ENCODE measurements at regions not wholly inside any gene's neighbourhood (a gene's known extent, or its start where the extent isn't known, plus 50 kb on each side); places are given as distances from the start of the nearest gene placed in this dataset.

DNA sequence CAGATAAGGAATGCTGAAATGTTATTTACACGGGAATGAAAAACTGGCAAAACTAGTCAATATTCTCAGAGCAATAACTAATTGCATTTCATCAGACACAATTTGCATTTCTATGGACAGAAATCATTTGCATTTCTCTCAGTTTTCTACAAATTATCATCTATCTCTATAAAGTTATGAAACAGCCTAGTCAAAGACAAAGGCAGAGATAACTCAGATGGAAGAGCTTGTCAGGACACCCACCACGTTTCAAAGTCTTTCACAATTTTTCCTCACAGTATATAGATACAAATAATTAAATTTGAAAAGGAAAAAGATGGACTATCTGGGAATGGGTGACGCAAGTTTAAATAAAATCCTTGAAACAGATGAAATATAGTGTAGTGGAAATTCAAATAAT, 230.8 kb downstream of the GASK1B start:
- no peak for DNase-seq

- no peak for DNase-seq
These were observed 238.7 kb downstream of the GASK1B start for GRCh38 chr4:157934151-157934550.

GRCh38 chr4:157932936-157933335, 239.9 kb downstream of the GASK1B start:
- no peak for DNase-seq

DNA sequence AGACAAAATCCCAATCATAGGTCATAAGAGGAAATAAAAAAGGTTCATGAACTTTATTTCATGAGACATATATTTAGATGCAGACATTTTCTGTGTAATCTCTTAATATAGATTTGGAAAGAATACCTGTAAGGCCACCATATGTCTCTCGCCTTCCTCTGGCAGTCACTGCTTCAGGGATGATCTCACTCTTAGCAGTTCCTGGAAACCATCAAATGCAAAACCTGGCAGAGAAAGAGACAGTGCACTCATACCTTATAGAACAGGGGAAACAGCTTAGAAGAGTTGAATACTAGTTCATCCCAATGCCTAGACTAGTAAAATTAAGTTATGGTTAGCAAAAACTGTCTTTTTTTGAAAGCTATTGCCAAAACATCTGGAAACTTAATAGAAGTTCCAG, 243.3 kb downstream of the GASK1B start:
- no peak for DNase-seq

GRCh38 chr4:157918036-157918832, 254.6 kb downstream of the GASK1B start:
- no peak for DNase-seq

DNA sequence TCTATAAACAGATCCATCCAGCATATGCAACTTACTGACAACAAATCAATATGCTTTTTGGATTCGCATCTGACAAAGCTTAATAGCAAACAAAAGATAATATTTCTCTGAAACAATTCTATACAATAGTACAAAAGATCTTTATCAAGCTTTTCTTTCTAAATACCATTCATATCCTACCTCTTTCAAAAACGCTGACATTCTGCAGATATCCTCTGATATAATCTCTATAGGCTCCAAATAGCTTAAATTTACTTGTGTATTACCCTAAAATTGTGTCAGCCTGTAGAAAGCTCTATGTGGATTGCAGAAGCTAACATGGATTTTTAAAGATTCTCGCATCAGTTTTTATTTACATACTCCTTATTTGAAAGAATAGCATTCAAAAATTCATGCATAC, 260.6 kb downstream of the GASK1B start:
- DNase-seq = no peak

GRCh38 chr4:157911662-157912061, 261.2 kb downstream of the GASK1B start:
- DNase-seq = no peak

DNA sequence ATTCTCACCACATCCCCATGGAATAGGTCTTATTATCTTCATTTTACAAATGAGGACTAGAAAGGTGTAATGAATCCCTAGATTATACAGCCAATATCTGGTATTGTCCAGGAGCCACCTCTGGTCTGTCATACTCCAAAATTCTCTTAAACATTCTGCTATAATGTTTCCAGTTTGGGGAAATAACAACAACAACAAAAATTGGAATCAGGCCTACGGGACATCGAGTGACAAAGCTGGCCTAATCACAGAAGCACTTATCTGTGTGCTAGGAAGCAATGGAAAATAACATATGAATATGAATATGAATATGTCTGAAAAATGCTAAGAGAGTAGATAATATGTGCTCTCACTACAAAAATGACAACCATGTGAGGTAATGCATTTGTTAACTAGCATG, 264.1 kb downstream of the GASK1B start:
- DNase-seq = no peak

DNA sequence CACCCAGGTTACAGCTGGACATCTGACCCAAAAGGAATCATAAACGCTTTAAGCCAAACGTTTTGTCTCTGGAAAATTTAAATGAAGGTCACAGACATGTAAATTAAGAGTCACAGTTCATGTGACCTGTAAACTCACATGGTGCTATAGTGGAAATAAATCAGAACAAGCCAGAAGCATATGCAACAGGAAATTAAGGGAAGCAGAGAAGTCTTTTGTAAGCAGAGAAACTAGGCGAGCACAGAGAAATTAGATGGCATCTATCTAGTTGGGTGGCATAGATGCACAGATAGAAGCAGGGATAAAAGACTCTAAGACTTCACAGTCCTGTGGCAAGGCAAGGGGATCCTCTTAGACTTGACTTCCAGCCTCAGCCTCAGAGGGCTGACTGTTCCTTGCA, 264.8 kb downstream of the GASK1B start:
- no peak for DNase-seq

DNA sequence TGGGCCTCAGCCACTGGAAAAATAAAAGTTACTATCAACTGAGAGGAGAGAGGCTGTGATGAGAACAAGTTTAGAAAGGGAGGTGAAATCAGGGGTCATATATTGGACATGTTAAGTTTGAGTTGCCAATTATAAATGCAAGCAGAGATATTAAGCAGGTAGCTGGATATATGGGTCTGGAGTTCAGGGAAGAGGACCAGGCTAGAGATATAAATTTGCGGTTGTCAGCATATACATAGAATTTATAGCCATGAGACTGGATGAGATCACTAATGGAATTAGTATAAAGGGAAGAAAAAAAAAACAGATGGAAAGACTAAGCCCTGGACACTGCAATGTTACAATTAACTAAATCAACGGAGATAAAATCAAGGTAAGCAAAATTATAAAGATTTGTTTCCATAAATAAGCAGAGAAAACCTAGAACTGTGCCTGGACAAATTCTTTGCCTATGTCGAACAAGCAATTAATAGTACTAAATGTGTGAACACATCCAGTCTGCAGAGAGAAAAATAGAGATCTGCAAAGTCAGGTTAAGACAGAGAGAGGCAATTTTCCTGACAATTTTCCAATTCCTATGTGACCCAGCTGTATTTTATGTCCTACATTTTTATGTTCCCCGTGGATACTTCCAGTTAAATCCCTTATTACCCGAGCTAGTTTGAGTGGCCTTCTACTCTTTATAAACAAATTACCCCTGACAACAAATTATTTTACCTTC, 265.4 kb downstream of the GASK1B start:
- DNase-seq = no peak

DNA sequence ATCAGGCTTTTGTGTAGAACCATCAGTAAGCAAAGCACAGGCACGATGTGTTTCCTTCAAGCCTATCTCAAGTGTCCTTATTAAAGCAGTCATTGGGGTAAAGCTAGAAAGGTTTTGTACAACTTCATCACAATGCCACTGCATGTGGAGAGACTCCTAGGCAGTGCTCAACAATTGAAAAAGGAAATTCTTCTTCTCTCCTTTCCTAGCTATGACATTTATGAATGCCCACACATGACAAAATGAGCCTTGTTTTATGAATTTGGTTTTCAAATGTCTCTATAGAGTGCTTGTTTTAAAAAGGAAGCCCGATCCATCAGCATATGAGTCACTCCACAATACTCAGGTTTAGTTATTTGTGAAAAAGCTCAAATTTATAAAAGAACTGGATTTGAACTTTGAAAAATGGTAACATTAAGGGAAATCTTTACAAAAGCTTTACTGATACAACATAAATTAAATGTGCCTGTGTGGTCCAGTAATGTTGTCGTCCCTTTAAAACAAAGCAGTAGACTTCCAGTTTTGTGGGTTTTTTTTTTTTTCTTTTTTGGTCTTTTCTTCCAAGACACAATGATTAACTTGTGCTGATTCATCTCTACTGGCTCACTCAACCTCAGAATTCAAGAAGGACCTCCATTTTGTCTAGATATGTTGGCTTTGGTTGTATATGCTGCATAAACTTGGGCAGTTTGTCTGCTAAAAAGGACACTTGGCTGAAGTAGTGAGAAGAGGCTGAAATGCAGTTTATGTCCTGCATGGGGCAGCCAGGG, 273.8 kb downstream of the GASK1B start:
- no peak for DNase-seq

- DNase-seq = no peak
These were observed 274.9 kb downstream of the GASK1B start for GRCh38 chr4:157897855-157898370.

GRCh38 chr4:157896726-157897125, 276.1 kb downstream of the GASK1B start:
- no peak for DNase-seq

- DNase-seq = no peak
These were observed 277.6 kb downstream of the GASK1B start for GRCh38 chr4:157895205-157895604.

DNA sequence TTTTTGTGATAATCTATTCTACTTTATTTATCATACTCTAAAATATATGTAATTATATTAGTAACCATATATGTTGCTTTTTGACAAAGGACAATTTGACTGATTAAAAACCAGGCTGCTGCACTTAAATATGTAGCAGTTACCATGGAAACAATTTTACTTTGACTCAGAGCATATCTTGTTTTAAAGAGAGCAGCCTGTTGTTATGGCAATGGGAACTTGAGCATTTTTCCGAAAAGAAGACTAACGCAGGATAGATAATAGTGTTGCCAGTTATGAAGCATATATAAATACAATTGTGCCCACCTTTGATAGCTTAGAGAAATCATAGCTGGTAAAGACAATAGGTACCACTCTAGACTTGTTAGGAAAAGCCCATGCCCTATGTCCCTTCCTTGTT, 283.0 kb downstream of the GASK1B start:
- DNase-seq = no peak

GRCh38 chr4:157888281-157888680, 284.5 kb downstream of the GASK1B start:
- no peak for DNase-seq

DNA sequence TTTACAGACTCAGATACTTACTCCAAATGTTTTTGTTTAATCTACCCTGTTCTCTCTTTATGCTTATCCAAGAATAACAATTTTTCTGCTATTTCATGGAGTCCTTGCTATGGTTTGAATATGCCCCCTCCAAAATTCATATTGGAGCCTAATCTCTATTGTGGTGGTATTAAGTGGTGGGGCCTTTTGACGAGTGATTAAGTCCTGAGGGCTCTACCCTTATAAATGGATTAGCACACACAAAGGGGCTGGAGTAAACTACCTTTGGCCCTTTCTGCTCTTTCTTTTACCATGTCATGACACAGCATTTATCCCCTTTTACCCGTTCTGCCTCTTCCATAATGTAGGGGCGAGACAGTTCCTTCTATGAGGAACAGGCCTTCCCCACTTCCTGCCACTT, 285.5 kb downstream of the GASK1B start:
- DNase-seq = no peak

GRCh38 chr4:157886645-157887044, 286.2 kb downstream of the GASK1B start:
- DNase-seq = no peak

DNA sequence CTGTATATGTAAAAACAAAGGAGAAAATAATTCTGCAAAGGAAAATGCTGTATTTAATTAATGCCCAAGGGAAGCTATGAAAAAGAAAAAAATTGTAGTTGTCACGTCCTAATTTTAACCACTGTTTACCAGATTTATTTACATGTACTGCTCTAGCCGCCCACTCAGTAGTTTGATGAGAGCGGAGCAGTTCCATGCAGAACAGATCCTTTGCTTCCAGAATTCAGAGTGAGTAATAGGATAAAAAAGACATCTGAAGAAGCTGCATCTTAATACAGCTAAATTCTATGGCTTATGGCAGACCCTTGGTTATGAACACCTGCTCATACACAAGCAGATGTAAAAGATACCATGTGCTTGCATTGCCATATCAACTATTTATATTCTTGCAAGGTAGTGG, 287.0 kb downstream of the GASK1B start:
- no peak for DNase-seq

- DNase-seq = no peak
These were observed 289.9 kb downstream of the GASK1B start for GRCh38 chr4:157882901-157883300.

DNA sequence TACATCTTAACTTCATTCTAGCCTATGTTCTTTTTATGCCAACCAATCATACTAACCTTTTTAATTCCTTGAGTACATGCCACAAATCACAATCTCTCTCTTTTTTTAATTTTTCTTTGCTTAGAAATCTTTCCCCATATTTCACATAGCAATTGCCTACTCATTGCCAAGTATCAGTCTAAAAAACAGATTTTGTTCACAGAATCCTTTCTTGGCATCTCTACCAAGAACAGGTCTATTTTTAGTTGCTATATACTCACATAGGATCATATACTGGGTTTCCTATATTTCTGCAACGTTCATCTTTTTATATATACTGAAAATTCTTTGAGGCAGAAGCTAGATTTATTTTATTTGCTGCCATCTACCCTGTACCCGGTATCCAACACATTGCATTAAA, 292.1 kb downstream of the GASK1B start:
- DNase-seq = no peak

DNA sequence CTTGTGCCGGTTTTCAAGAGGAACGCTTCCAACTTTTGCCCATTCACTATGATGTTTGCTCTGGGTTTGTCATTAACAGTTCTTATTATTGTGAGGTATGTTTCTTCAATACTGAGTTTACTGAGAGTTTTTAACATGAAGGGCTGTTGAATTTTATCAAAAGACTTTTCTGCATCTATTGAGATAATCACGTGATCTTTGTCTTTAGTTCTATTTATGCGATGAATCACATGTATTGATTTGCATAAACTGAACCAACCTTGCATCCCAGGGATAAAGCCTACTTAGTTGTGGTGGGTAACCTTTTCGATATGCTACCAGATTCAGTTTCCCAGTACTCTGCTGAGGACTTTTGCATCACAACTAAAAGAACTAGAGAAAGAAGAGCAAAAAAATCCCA, 318.0 kb downstream of the GASK1B start:
- no peak for DNase-seq

GRCh38 chr4:157840648-157841047, 332.2 kb downstream of the GASK1B start:
- no peak for DNase-seq

- DNase-seq = no peak
These were observed 332.8 kb downstream of the GASK1B start for GRCh38 chr4:157840034-157840433.
